GM12872 (cell line): ENCODE measurements at regions not wholly inside any gene's neighbourhood (a gene's known extent, or its start where the extent isn't known, plus 50 kb on each side); places are given as distances from the start of the nearest gene placed in this dataset.

Experiments
- CTCF ChIP-seq: IDR thresholded peaks from 3 replicates; pipeline ENCODE4 v1.5.1; 2011; ENCODE audit warnings: low read depth, mild to moderate bottlenecking, low read length, moderate library complexity; ENCODE audit not compliant: insufficient read depth

DNA sequence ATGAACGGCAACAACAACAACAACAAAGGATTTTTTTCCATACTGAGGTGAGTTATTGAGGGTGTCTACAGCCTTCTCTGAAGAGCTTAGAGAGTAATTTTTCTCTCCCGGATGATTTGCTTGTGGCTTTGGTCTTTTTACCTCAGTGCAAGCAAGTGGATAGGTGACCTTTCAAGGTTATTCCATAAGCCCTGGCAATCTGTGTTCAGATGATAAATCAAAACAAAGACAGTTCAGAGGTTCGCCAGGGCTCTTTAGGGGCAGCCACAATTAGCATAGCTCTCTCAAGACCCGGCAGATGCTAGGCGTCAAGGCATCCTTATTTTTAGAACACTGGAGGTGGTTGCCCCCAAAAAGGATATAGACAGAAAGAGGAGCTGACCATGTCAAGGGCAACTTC lies 417.9 kb upstream of the C9orf72 start:
- TF ChIP-seq CTCF: no peak

GRCh38 chr9:28001096-28001495 lies 427.8 kb upstream of the C9orf72 start:
- TF ChIP-seq CTCF: no peak

DNA sequence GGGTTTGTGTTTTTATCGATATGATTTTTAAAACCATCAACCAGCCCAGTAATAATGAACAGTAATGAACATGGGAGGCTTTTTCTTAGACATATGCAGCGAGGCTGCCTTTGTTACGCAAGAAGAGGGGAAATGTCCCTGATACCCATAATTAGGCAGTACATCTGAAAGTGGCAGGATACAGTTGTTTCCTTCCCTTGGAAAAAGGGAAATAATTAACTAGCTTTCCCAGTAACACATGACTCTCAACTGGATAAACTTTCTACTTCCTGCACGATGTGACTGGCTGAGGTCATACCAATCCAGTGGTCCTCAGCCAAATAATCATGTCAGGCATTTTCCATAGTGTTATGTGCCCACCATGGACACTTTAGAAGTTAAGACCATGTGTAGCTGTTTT lies 431.6 kb upstream of the C9orf72 start:
- no peak for TF ChIP-seq CTCF

- no peak for TF ChIP-seq CTCF
These were observed 432.5 kb upstream of the C9orf72 start for GRCh38 chr9:28005779-28006178.

DNA sequence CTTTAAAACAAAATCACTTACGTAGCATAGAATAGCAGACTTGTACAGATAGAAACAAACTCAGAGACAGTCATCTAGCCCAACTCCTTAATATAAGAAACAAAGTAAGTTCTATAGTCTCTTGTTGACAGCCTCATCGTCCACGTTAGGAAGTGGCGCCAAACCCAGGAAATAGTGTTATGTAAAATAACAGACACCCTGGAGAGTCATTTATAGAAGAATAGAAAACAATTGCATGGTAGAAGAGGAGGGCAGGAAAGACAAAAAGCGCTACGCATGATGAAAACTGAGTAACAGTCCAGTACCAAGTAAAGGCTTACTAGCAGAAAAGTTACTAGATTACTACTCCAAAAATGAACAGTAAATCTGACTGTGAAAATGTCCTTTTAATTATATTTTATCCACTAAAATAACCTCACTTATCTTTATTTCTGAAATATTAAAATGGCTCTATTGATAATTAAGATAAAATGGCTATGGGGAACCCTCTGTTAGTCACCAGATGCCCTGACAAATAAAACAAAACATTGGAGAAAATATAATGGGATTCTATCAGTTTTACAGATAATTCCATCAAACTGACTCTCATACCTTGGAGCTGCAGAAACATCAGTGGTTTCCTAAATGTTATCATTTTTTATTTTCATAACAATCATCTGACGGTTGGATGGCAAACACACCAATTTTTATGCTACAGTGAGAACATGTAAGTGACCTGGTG lies 434.0 kb upstream of the C9orf72 start:
- TF ChIP-seq CTCF: no peak

GRCh38 chr9:28014212-28014611 lies 440.9 kb upstream of the C9orf72 start:
- TF ChIP-seq CTCF: no peak

- TF ChIP-seq CTCF: no peak
These were observed 451.4 kb upstream of the C9orf72 start for GRCh38 chr9:28024676-28025075.
